ENCODE measurements at regions not wholly inside any gene's neighbourhood (a gene's known extent, or its start where the extent isn't known, plus 50 kb on each side); places are given as distances from the start of the nearest gene placed in this dataset.
A peak's percentile ranks its signal among the peaks of the same experiment; 100 is the strongest.

- H3K27ac ChIP-seq (ENCODE audit: low read depth in 2 of 2, low read length in 2 of 2) = no peak overlapping the region
- no peaks in the 10 kb centered on the region for H3K36me3 ChIP-seq (ENCODE audit: control insufficient read depth in 2 of 3, insufficient read depth in 3 of 3, low read length in 3 of 3)
- TF ChIP-seq CTCF (IDR thresholded peaks at IDR 0.05; ENCODE audit: borderline replicate concordance, extremely low read depth, insufficient read depth) = no peak
- H3K9ac ChIP-seq (ENCODE audit: low read length in 3 of 3) = no peak overlapping the region
- DNase-seq (no peak), FAIRE-seq (no peak)
- H3K4me1 ChIP-seq (ENCODE audit: control insufficient read depth in 2 of 3, insufficient read depth in 2 of 3, low read depth in 1 of 3, low read length in 3 of 3) = no peaks in the 10 kb centered on the region
- no peak overlapping the region for H3K4me3 ChIP-seq (ENCODE audit: low read length in 3 of 3)
- H3K27me3 ChIP-seq (ENCODE audit: control insufficient read depth, insufficient read depth, low read length) = no peaks in the 10 kb centered on the region
- no peaks in the 10 kb centered on the region for H3K9me3 ChIP-seq (ENCODE audit: control insufficient read depth in 2 of 3, insufficient read depth in 1 of 3, low read length in 3 of 3)
- intact Hi-C loops (cut with DNase I) = no loop called here
Measured at GRCh38 chr5:66407765-66408164, 188.4 kb upstream of the MAST4 start.

- no peak for FAIRE-seq
Measured at GRCh38 chr5:66408576-66408975, 187.6 kb upstream of the MAST4 start.

GRCh38 chr5:66410122-66410521 lies 186.1 kb upstream of the MAST4 start:
- Histone ChIP-seq H3K4me1 (ENCODE audit: control insufficient read depth in 2 of 3, insufficient read depth in 2 of 3, low read depth in 1 of 3, low read length in 3 of 3) (no peaks in the 10 kb centered on the region), H3K9ac (ENCODE audit: low read length in 3 of 3) (no peak overlapping the region), H3K27ac (ENCODE audit: low read depth in 2 of 2, low read length in 2 of 2) (no peak overlapping the region), H3K36me3 (ENCODE audit: control insufficient read depth in 2 of 3, insufficient read depth in 3 of 3, low read length in 3 of 3) (no peaks in the 10 kb centered on the region), H3K4me3 (ENCODE audit: low read length in 3 of 3) (no peak overlapping the region), H3K27me3 (ENCODE audit: control insufficient read depth, insufficient read depth, low read length) (no peaks in the 10 kb centered on the region), H3K9me3 (ENCODE audit: control insufficient read depth in 2 of 3, insufficient read depth in 1 of 3, low read length in 3 of 3) (no peaks in the 10 kb centered on the region)
- DNase-seq = peak in 3 of 5 donors; percentile 18 to 46 (median 26)
- no peak for TF ChIP-seq CTCF (IDR thresholded peaks at IDR 0.05; ENCODE audit: borderline replicate concordance, extremely low read depth, insufficient read depth)
- FAIRE-seq = no peak
- intact Hi-C loops (cut with DNase I) = no loop called here

More at GRCh38 chr5:66408576-66408975, 187.6 kb upstream of the MAST4 start:
- H3K27ac ChIP-seq (ENCODE audit: low read depth in 2 of 2, low read length in 2 of 2) = no peak overlapping the region
- H3K9ac ChIP-seq (ENCODE audit: low read length in 3 of 3) = no peak overlapping the region
- H3K27me3 ChIP-seq (ENCODE audit: control insufficient read depth, insufficient read depth, low read length) = no peaks in the 10 kb centered on the region
- H3K4me3 ChIP-seq (ENCODE audit: low read length in 3 of 3) = no peak overlapping the region
- intact Hi-C loops (cut with DNase I) = no loop called here
- DNase-seq = peak in 1 of 5 donors; percentile 24
- no peaks in the 10 kb centered on the region for H3K9me3 ChIP-seq (ENCODE audit: control insufficient read depth in 2 of 3, insufficient read depth in 1 of 3, low read length in 3 of 3)
- H3K36me3 ChIP-seq (ENCODE audit: control insufficient read depth in 2 of 3, insufficient read depth in 3 of 3, low read length in 3 of 3) = no peaks in the 10 kb centered on the region
- no peaks in the 10 kb centered on the region for H3K4me1 ChIP-seq (ENCODE audit: control insufficient read depth in 2 of 3, insufficient read depth in 2 of 3, low read depth in 1 of 3, low read length in 3 of 3)
- no peak for TF ChIP-seq CTCF (IDR thresholded peaks at IDR 0.05; ENCODE audit: borderline replicate concordance, extremely low read depth, insufficient read depth)

- Histone ChIP-seq H3K36me3 (ENCODE audit: control insufficient read depth in 2 of 3, insufficient read depth in 3 of 3, low read length in 3 of 3) (no peaks in the 10 kb centered on the region), H3K4me3 (ENCODE audit: low read length in 3 of 3) (no peak overlapping the region), H3K27ac (ENCODE audit: low read depth in 2 of 2, low read length in 2 of 2) (no peak overlapping the region), H3K27me3 (ENCODE audit: control insufficient read depth, insufficient read depth, low read length) (no peaks in the 10 kb centered on the region), H3K9ac (ENCODE audit: low read length in 3 of 3) (no peak overlapping the region), H3K9me3 (ENCODE audit: control insufficient read depth in 2 of 3, insufficient read depth in 1 of 3, low read length in 3 of 3) (no peaks in the 10 kb centered on the region), H3K4me1 (ENCODE audit: control insufficient read depth in 2 of 3, insufficient read depth in 2 of 3, low read depth in 1 of 3, low read length in 3 of 3) (no peaks in the 10 kb centered on the region)
- FAIRE-seq (no peak), DNase-seq (no peak)
- intact Hi-C loops (cut with DNase I) = no loop called here
- TF ChIP-seq CTCF (IDR thresholded peaks at IDR 0.05; ENCODE audit: borderline replicate concordance, extremely low read depth, insufficient read depth) = no peak
Measured at GRCh38 chr5:66411701-66412100, 184.5 kb upstream of the MAST4 start.
